Amniotic epithelial cell (primary cell): ENCODE measurements at regions not wholly inside any gene's neighbourhood (a gene's known extent, or its start where the extent isn't known, plus 50 kb on each side); places are given as distances from the start of the nearest gene placed in this dataset.
"Not testable (repeated sequence)": the region's sequence is repeated elsewhere in the genome, so short reads cannot be mapped to it uniquely, and the experiment has no call there.

Experiments
- DNase-seq: peaks from one replicate; pipeline ENCODE4 v3.0.0-alpha.2; 2010; ENCODE audit warnings: low read depth

- DNase-seq: no peak
These were observed 162.5 kb upstream of the OLIG3 start for GRCh38 chr6:137656735-137657134.

GRCh38 chr6:137657351-137657911 is 163.2 kb upstream of the OLIG3 start:
- DNase-seq: no peak

GRCh38 chr6:137658287-137658686 is 164.1 kb upstream of the OLIG3 start:
- DNase-seq: no peak

GRCh38 chr6:137659871-137660270 is 165.7 kb upstream of the OLIG3 start:
- no peak for DNase-seq

GRCh38 chr6:137660296-137660731 is 166.1 kb upstream of the OLIG3 start:
- DNase-seq: no peak

- peak; percentile 28 for DNase-seq
These were observed 167.4 kb upstream of the OLIG3 start for GRCh38 chr6:137661601-137662000.

GRCh38 chr6:137664183-137664582 is 170.0 kb upstream of the OLIG3 start:
- DNase-seq: no peak

GRCh38 chr6:137665342-137665934 is 171.2 kb upstream of the OLIG3 start:
- DNase-seq: no peak

- DNase-seq: no peak
These were observed 172.1 kb upstream of the OLIG3 start for GRCh38 chr6:137666202-137666774.

GRCh38 chr6:137673603-137674002 is 179.4 kb upstream of the OLIG3 start:
- DNase-seq: no peak

GRCh38 chr6:137676888-137677287 is 182.7 kb upstream of the OLIG3 start:
- no peak for DNase-seq

GRCh38 chr6:137677709-137678108 is 183.5 kb upstream of the OLIG3 start:
- DNase-seq: peak; percentile 15

- DNase-seq: no peak
These were observed 184.3 kb upstream of the OLIG3 start for GRCh38 chr6:137678451-137678850.

GRCh38 chr6:137680705-137681346 is 186.2 kb upstream of the TNFAIP3 start:
- peak; percentile 87 for DNase-seq

- DNase-seq: peak; percentile 46
These were observed 185.5 kb upstream of the TNFAIP3 start for GRCh38 chr6:137681445-137682009.

GRCh38 chr6:137682658-137683057 is 184.4 kb upstream of the TNFAIP3 start:
- DNase-seq: not testable (repeated sequence)

- DNase-seq: no peak
These were observed 183.1 kb upstream of the TNFAIP3 start for GRCh38 chr6:137683916-137684315.

GRCh38 chr6:137685798-137686375 is 181.2 kb upstream of the TNFAIP3 start:
- no peak for DNase-seq

GRCh38 chr6:137687818-137688217 is 179.2 kb upstream of the TNFAIP3 start:
- no peak for DNase-seq

GRCh38 chr6:137688230-137688971 is 178.7 kb upstream of the TNFAIP3 start:
- DNase-seq: no peak

- DNase-seq: no peak
These were observed 177.7 kb upstream of the TNFAIP3 start for GRCh38 chr6:137689377-137689776.

GRCh38 chr6:137690034-137690433 is 177.0 kb upstream of the TNFAIP3 start:
- no peak for DNase-seq
